Caco-2 (cell line): ENCODE measurements at regions not wholly inside any gene's neighbourhood (a gene's known extent, or its start where the extent isn't known, plus 50 kb on each side); places are given as distances from the start of the nearest gene placed in this dataset.

Experiments used
- BruUV-seq: library from RNA; stranded (reverse); fragments of 400-500 nt; replicated peaks from 2 replicates; lab custom pipeline; 2021; lab: Mats Ljungman, UMichigan
- CTCF ChIA-PET: fragments of 300-600 bp; sonication (Branson Sonifier 250); formaldehyde crosslinking; loops from one replicate; lab custom pipeline; 2022; ENCODE audit warnings: antibody characterized with exemption; lab: Charles Lee
- POLR2A ChIA-PET: fragments of 300-600 bp; sonication (Branson Sonifier 250); formaldehyde crosslinking; loops from one replicate; lab custom pipeline; 2022; ENCODE audit warnings: antibody characterized with exemption; lab: Charles Lee
- DNase-seq, 2 experiments: peaks; one replicate each; pipeline versions ENCODE4 v3.0.0 to v3.0.0-alpha.2; 2020 to 2022
- H3K27me3 ChIP-seq: replicated peaks from 2 replicates; pipeline ENCODE4 v1.6.0; 2011; ENCODE audit warnings: low read length; ENCODE audit not compliant: control insufficient read depth, insufficient read depth
- H3K36me3 ChIP-seq: 2 replicates; pipeline ENCODE4 v1.5.1; 2011; ENCODE audit warnings: low read length; ENCODE audit not compliant: control insufficient read depth, insufficient read depth
- H3K4me1 ChIP-seq: fragments of 250-450 bp; sonication (Bioruptor Pico); 2 replicates; pipeline ENCODE4 v1.5.1; 2020; ENCODE audit warnings: mild to moderate bottlenecking
- H3K4me3 ChIP-seq: 2 replicates; pipeline ENCODE4 v1.5.1; 2011; ENCODE audit warnings: low read depth, mild to moderate bottlenecking, control low read depth, low read length
- H3K9me3 ChIP-seq: fragments of 250-450 bp; sonication (Bioruptor Pico); 2 replicates; pipeline ENCODE4 v1.5.1; 2020; ENCODE audit warnings: mild to moderate bottlenecking, moderate library complexity
- H3K27ac Mint-ChIP-seq: one replicate; pipeline ENCODE4 v1.8.0; 2022; ENCODE audit warnings: mixed read lengths; ENCODE audit not compliant: unreplicated experiment
- H3K27me3 Mint-ChIP-seq: one replicate; pipeline ENCODE4 v1.8.0; 2022; ENCODE audit warnings: mixed read lengths; ENCODE audit not compliant: insufficient read depth, unreplicated experiment
- H3K36me3 Mint-ChIP-seq: one replicate; pipeline ENCODE4 v1.8.0; 2022; ENCODE audit warnings: mild to moderate bottlenecking, mixed read lengths; ENCODE audit not compliant: insufficient read depth, unreplicated experiment
- H3K4me1 Mint-ChIP-seq: one replicate; pipeline ENCODE4 v1.8.0; 2022; ENCODE audit warnings: low read depth, mixed read lengths; ENCODE audit not compliant: unreplicated experiment
- H3K4me3 Mint-ChIP-seq: one replicate; pipeline ENCODE4 v1.8.0; 2022; ENCODE audit warnings: mild to moderate bottlenecking, moderate library complexity, mixed read lengths; ENCODE audit not compliant: unreplicated experiment
- H3K9me3 Mint-ChIP-seq: one replicate; pipeline ENCODE4 v1.8.0; 2022; ENCODE audit warnings: mixed read lengths; ENCODE audit not compliant: unreplicated experiment
- CTCF ChIP-seq, 2 experiments: fragments of 200-600 bp in 1 of 2; IDR thresholded peaks; 1 replicate in 1 of 2; 2 replicates in 1 of 2; pipeline versions ENCODE4 v1.5.1 to v1.8.0; 2011 to 2022; ENCODE audit warnings: antibody characterized with exemption in 1 of 2, control low read depth in 1 of 2, inconsistent platforms in 1 of 2, low read depth in 1 of 2, low read length in 1 of 2, mild to moderate bottlenecking in 1 of 2, moderate library complexity in 1 of 2; ENCODE audit not compliant: insufficient read depth in 1 of 2, severe bottlenecking in 1 of 2, unreplicated experiment in 1 of 2
- intact Hi-C: fragments of 100-400 bp; cut with micrococcal nuclease; formaldehyde crosslinking; loops from one replicate; pipeline ENCODE4 v1.10.0; 2022; ENCODE audit not compliant: unreplicated experiment

- Mint-ChIP-seq H3K36me3 (no peaks in the 10 kb centered on the region), H3K4me3 (no peak overlapping the region), H3K4me1 (no peaks in the 10 kb centered on the region), H3K27ac (no peak overlapping the region), H3K27me3 (peaks cover 30% of the 10 kb centered on the region), H3K9me3 (no peaks in the 10 kb centered on the region)
- ChIA-PET POLR2A (no interaction called here), CTCF (no interaction called here)
- TF ChIP-seq CTCF (IDR thresholded peaks at IDR 0.05; ENCODE audit: insufficient read depth in 1 of 2, low read depth in 1 of 2, low read length in 1 of 2, severe bottlenecking in 1 of 2, unreplicated experiment in 1 of 2), result peak; percentile 82 to 97
- no peaks in the 10 kb centered on the region for H3K27me3 ChIP-seq
- H3K36me3 ChIP-seq, result no peaks in the 10 kb centered on the region
- H3K4me1 ChIP-seq, result no peaks in the 10 kb centered on the region
- intact Hi-C loops, result loop anchor here (1.0 kb wide), 2 partner anchors 60 to 371 kb away; no protein-coding TSS in a partner anchor
- BruUV-seq, result no TSS peak
- no peak overlapping the region for H3K4me3 ChIP-seq
- DNase-seq, result peak; percentile 50 to 58
- 0 out of 2 replicates have a peak, but pooled peaks cover 3% of the 10 kb centered on the region for H3K9me3 ChIP-seq
These were observed 122.4 kb upstream of the NUDT7 start for GRCh38 chr16:77599793-77600415.

- ChIA-PET CTCF (no interaction called here), POLR2A (no interaction called here)
- H3K4me1 Mint-ChIP-seq, result no peaks in the 10 kb centered on the region
- no TSS peak for BruUV-seq
- H3K27me3 ChIP-seq, result no peaks in the 10 kb centered on the region
- no peaks in the 10 kb centered on the region for H3K36me3 ChIP-seq
- no peaks in the 10 kb centered on the region for H3K4me1 ChIP-seq
- no peak overlapping the region for H3K27ac Mint-ChIP-seq
- intact Hi-C loops, result no loop called here
- no peaks in the 10 kb centered on the region for H3K9me3 Mint-ChIP-seq
- no peaks in the 10 kb centered on the region for H3K36me3 Mint-ChIP-seq
- DNase-seq, result no peak
- no peak overlapping the region for H3K4me3 Mint-ChIP-seq
- H3K4me3 ChIP-seq, result no peak overlapping the region
- H3K9me3 ChIP-seq, result 0 out of 2 replicates have a peak, but pooled peaks cover 3% of the 10 kb centered on the region
- H3K27me3 Mint-ChIP-seq, result peaks cover 28% of the 10 kb centered on the region
- no peak for TF ChIP-seq CTCF (IDR thresholded peaks at IDR 0.05; ENCODE audit: insufficient read depth in 1 of 2, low read depth in 1 of 2, low read length in 1 of 2, severe bottlenecking in 1 of 2, unreplicated experiment in 1 of 2)
These were observed 121.8 kb upstream of the NUDT7 start for GRCh38 chr16:77600555-77600954.

- no peaks in the 10 kb centered on the region for H3K27me3 ChIP-seq
- Mint-ChIP-seq H3K36me3 (no peaks in the 10 kb centered on the region), H3K27ac (no peak overlapping the region), H3K4me3 (no peak overlapping the region), H3K9me3 (no peaks in the 10 kb centered on the region), H3K4me1 (no peaks in the 10 kb centered on the region), H3K27me3 (peaks cover 28% of the 10 kb centered on the region)
- H3K4me1 ChIP-seq, result no peaks in the 10 kb centered on the region
- no peak for DNase-seq
- no TSS peak for BruUV-seq
- 0 out of 2 replicates have a peak, but pooled peaks cover 3% of the 10 kb centered on the region for H3K9me3 ChIP-seq
- no peak overlapping the region for H3K4me3 ChIP-seq
- intact Hi-C loops, result no loop called here
- POLR2A ChIA-PET, result no interaction called here
- CTCF ChIA-PET, result no interaction called here
- no peaks in the 10 kb centered on the region for H3K36me3 ChIP-seq
- TF ChIP-seq CTCF (IDR thresholded peaks at IDR 0.05; ENCODE audit: insufficient read depth in 1 of 2, low read depth in 1 of 2, low read length in 1 of 2, severe bottlenecking in 1 of 2, unreplicated experiment in 1 of 2), result no peak
These were observed 118.7 kb upstream of the NUDT7 start for GRCh38 chr16:77603656-77604055.
